Activated CD4-positive, alpha-beta T cell treated with anti-CD3 and anti-CD28 coated beads, Interleukin-10, Interleukin-2, amounts not matched to agents 100 ng/mL and 50 ng/mL, durations not matched to agents 16 hours and 8 hours (primary cell): ENCODE measurements at regions not wholly inside any gene's neighbourhood (a gene's known extent, or its start where the extent isn't known, plus 50 kb on each side); places are given as distances from the start of the nearest gene placed in this dataset.

Experiments used
- DNase-seq: peaks from one replicate; pipeline ENCODE4 v3.0.0-alpha.2; 2020

GRCh38 chr14:101435546-101435945 lies 125.7 kb upstream of the DIO3 start:
- no peak for DNase-seq

GRCh38 chr14:101439023-101439422 lies 122.3 kb upstream of the DIO3 start:
- DNase-seq, result no peak

DNA sequence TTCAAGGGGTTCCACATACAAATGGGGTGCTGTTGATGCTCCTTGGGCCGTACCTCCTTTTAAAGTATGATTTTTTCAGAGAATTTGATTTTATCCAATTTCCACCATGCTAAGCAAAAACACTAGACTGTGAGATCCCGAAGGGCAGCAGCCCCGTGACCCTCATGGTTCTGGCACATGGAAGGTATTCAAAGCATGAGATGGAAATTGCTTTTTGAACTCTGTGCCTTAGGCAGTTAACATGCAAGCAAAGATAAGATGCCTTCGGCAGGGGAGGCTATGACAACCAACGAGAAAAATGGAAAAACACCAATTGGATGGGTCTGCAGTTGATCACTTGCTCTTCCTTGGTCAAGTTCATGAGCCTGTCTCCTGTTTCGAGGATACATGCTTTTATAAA lies 120.8 kb upstream of the DIO3 start:
- DNase-seq, result no peak

GRCh38 chr14:101441710-101442109 lies 119.6 kb upstream of the DIO3 start:
- no peak for DNase-seq

- DNase-seq, result peak; percentile 77
These were observed 118.8 kb upstream of the DIO3 start for GRCh38 chr14:101442451-101442850.

DNA sequence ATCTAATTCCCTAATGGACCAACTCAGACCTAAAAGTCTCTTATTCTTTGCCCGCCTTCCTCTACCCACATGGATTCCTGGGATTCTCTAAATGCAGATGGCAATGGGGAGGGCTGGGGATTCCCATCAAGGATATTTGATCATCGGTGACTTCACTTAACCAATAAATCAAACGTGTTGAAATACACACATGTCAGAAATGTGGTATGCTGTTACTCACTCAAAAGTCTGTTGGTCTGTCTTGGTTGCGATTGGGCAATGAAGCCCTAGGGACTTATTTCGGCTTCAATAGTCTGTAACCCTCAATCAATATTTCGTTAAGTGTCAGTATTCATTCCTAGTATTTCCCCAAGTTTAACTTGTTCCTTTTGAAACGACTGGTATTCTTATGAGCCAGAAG lies 117.2 kb upstream of the DIO3 start:
- DNase-seq, result no peak

- no peak for DNase-seq
These were observed 116.0 kb upstream of the DIO3 start for GRCh38 chr14:101445278-101445677.

DNA sequence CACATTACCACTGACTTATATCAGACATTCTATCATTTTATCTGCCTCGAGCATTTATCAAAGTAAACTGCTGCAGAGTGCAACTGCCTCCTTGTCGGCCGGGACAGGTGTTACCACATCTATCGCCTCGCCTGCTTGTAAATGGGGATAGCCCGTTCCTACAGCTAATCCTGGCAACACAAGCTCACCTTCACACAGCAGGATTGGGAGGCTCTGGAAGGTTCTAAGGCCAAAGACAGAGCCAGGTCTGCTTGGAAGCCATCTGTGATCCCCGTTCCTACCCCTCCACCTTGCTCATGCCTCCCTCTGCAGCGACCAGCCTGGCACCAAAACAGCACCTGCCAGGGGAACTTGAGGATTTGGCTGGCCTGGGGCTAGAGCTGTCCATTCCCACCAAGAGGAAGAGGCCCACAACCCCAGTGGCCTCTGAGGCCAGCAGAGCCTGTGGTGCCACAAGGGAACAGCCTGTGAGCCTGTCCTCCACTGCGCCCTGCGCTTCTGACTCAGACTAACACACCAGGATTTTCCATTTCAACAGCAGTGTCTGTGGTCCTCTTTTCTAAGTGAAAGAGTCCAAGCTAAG lies 114.8 kb upstream of the DIO3 start:
- DNase-seq, result no peak

GRCh38 chr14:101449114-101449513 lies 112.2 kb upstream of the DIO3 start:
- DNase-seq, result no peak

- DNase-seq, result no peak
These were observed 110.1 kb upstream of the DIO3 start for GRCh38 chr14:101451166-101451565.

DNA sequence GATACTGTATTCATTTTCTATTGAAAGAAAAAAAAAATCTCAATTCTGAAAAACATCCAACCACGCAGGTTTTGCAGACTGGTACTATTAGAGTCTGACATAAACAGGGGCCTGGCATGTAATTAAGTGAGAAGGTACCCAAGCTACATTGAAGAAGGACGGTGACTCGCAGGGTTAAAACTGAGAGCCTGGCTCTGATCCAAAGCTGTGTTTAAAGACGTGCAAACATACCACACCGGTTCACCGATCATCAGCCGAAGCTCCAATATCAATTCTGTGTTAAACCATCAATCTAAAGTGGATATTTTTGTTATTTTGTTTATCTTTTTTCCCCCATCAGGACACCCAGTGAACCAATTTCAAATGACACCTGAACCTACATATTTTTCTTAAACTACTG lies 108.1 kb upstream of the DIO3 start:
- DNase-seq, result no peak

DNA sequence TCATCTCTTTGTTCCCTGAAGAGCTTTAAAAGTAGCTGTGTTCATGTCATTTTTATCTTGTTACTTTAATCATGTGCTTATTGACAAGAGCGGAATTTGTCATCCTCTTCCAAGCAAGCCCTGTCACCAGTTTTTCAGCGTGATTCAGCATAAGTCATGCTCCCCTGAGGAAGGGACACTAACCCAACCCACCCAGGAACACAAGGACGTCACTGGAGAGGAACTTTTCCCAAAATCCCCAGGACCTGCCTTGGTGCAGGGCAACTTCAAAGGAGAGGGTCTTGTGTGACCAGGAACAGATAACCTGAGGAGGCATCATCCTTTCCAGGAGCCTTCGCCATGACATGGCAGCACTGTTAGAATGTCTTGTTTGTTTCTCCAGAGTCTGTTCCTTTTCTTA lies 107.1 kb upstream of the DIO3 start:
- no peak for DNase-seq

DNA sequence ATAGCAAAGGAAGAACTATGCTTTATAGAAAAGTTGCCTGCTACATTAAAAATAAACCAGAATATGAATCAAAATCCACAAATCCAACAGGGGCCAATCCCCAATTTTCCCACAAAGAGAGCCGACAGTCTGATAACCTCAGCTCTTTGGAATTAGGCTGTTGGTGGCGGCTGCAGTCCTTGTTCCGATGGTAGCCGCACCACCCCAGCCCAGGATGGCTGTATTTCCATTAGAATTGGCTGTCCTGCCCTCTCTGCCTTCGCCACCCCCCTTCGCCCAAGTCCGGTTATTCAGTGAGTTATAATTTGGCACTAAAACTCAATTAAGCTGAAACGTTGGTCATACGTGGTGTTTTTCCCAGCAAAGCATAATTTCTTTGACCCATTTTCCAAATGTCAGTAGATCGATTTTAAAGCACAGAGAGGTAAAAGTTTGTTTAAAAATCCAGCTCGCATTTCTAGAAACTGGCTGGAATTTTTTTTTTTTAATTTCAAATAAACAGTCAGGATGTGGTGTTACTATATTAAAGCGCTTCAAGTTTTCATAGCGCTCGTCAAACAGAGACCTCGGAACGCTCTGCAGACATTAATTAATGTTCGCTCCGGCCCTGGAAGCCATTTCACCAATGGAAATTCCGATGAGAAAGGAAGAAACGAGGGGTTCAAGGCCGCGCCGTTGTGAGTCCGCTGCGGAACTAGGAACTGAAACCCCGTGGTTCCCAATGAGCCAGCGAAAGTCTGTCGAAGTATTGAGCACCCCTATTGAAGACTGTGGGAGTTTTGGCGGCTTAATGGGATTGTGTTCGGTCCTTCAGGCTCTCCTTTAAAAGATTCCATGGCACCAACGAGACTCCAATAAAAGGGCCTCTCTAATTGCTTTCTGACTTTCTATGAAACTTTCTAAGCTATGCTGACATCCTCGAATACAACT lies 104.8 kb upstream of the DIO3 start:
- no peak for DNase-seq

GRCh38 chr14:101457301-101457935 lies 103.9 kb upstream of the DIO3 start:
- DNase-seq, result no peak

DNA sequence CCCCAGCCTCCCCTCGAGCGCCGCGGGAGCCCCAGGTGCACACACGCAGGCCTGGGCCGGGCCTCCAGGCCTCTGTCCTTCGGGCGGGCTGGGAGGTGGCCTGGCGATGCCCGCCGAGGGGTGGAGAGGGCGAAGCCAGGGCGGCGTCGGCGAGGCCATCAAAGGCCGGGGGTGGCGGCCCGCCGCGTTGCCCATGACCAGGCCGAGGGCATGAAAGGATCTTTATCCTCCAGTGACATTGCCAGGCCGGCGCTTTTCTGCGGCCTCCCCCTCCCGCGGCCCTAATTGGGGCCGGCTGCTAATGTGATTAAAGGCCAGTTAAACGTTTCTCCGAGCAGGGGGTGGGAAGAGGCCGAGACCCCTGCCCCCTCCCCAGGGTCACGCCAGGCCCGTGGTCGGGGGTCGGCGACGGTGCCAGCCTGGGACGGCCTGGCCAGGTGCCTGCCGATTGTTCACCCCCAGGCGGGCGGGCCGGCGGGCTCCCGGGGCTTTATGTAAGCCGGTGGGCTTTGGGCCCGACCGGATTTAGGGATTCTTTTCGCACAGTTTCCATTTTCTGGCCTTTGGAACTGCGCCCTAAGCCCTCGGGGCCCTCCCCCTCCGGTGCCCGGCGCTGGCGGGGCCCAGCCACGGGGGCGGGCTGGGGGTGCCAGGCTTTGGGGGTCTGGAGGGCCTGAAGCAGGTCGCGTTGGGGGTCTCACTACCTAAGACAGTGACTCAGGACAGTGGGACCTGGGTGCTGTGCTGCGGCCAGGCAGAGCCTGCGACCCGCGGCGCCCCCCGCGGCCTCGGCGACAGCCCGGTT lies 103.2 kb upstream of the DIO3 start:
- DNase-seq, result no peak

- no peak for DNase-seq
These were observed 102.3 kb upstream of the DIO3 start for GRCh38 chr14:101458741-101459550.

DNA sequence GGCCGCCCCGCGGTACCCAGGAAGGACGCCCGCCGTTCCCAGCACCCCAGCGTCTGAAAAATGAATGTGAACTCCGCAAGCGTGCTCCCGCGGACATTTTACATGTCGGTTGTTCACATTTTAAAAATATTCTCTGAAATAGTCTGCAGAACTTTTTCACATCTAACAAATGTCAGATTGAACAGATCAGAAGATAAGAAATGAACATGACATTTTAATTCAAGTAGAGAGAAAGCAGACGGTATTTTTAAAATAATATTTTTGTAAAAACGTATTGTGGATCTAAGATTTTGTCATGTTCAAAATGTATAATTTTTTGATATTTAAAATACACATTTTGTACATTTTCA lies 101.8 kb upstream of the DIO3 start:
- no peak for DNase-seq

GRCh38 chr14:101460521-101460920 lies 100.8 kb upstream of the DIO3 start:
- no peak for DNase-seq

DNA sequence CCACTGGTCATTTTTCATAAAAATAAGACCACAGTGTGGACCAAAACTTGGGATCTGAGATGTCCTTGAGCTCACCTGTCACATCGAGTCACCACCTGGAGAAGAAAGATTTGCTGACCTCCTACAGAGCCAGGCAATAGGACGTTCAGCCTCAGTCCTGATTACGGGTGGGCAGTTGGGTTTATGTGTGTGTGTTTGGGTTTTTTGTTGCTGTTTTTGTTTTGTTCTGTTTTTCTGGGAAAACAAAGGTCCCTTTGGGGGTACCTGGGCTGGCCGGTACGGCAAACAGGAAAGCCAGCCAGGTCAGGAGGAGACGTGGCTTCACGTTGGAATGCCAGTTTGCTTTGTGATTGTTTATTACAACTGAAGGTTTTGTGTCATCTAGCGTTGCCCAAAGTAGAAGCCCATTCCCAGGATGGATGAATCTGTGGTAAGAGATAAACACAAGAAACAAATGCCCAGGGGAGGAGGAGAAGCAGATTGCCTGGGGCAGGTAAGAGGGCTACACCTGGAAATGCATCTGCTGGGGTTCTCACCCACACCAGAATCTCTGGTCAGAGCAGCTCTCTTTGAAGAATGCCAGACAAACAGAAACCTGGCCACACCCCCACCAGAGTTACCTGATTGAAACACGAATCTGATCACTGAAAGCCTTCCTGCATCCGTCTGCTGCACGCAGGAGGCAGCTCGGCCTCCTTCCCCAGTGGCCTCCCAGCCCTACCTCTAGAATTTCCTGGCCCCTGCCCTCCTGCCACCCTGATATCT lies 100.1 kb upstream of the DIO3 start:
- DNase-seq, result no peak

GRCh38 chr14:101461891-101462290 lies 99.4 kb upstream of the DIO3 start:
- no peak for DNase-seq

DNA sequence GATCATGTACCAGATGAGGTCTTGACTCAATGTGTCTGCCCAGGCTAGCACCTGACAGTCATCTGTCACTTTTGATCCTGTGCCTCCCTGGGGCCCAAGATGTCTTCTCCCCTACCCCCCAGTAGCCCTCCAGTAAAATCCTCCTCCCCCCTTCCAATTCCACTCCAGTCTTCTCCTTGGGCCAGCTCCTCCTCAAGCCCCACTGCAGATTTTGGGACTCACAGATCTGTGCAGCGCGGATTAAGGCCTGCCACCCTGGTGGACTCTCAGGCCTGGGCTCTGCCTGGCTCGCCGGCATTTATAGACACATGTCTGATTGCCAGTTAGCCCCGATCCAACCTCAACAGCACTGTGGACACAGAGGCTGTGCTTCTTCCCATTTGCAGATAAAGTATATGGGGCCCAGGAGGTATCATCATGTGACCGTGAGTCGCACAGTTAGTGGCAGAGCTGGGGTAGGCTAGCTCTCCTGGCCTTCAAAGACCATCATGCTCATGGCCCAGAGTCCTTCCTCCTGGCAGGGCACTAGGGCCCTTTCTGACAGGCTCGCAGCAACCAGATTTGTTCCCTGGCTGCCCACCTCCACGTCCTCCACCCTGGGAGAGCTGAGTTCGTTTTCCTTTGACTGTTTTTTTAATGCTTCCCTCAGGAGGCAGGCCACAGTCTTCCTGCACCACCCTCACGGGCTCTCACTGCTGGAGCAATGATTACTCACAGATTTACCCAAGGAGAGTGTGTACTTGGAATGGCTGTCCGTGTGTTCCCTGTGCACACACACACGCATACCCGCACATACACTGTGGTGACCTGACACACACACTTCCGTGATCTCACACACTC lies 98.3 kb upstream of the DIO3 start:
- DNase-seq, result no peak
